K562 (cell line): ENCODE measurements at regions not wholly inside any gene's neighbourhood (a gene's known extent, or its start where the extent isn't known, plus 50 kb on each side); places are given as distances from the start of the nearest gene placed in this dataset.

Experiments used
- ATAC-seq: fragments of 200-7000 bp; cut with Tn5 transposase; 3 replicates; pipeline ENCODE4 v1.9.1; 2020; ENCODE audit warnings: moderate library complexity
- BruUV-seq: library from RNA; stranded (reverse); fragments of 400-500 nt; replicated peaks from 2 replicates; lab custom pipeline; 2021; lab: Mats Ljungman, UMichigan
- CTCF ChIA-PET: fragments of 300-600 bp; formaldehyde crosslinking; extraction: SDS; loops from one replicate; lab custom pipeline; 2021; ENCODE audit warnings: low intra/inter-chr PET ratio; lab: Yijun Ruan, JAX
- POLR2A ChIA-PET: fragments of 300-600, 350-650 bp; sonication (Branson Sonifier 250); formaldehyde crosslinking; extraction: SDS; loops from one replicate; lab custom pipeline; 2021; ENCODE audit warnings: antibody characterized with exemption, inconsistent platforms; lab: Yijun Ruan, JAX
- DNase-seq, 4 experiments: peaks; one replicate each; pipeline versions ENCODE4 v3.0.0 to v3.0.0-alpha.2; 2011 to 2018; ENCODE audit warnings: low spot score in 3 of 4, mixed read lengths in 3 of 4; ENCODE audit errors: extremely low read depth in 1 of 4
- FAIRE-seq: peaks from 2 replicates; lab custom pipeline; 2011; peaks lifted over from hg19 to GRCh38; lab: Jason Lieb, UNC
- H2AFZ ChIP-seq: 2 replicates; pipeline ENCODE4 v1.6.0; 2011; ENCODE audit warnings: low read depth, low read length, control low read depth, inconsistent platforms
- H3K27ac ChIP-seq: fragments of 200-600 bp; 3 replicates; pipeline ENCODE4 v1.8.0; 2011; ENCODE audit warnings: low read depth, mild to moderate bottlenecking, control low read depth, inconsistent platforms, low read length, moderate library complexity, mixed read lengths; ENCODE audit errors: extremely low read depth
- H3K27me3 ChIP-seq, 2 experiments: fragments of 300-600 bp in 1 of 2; 2 replicates in 1 of 2; 3 replicates in 1 of 2; pipeline versions ENCODE4 v1.6.0 to v1.8.0; 2011; ENCODE audit warnings: inconsistent platforms in 2 of 2, low read length in 2 of 2, mild to moderate bottlenecking in 1 of 2, mixed read lengths in 1 of 2, moderate library complexity in 1 of 2; ENCODE audit not compliant: control insufficient read depth in 2 of 2, insufficient read depth in 2 of 2
- H3K36me3 ChIP-seq: fragments of 300-600 bp; 3 replicates; pipeline ENCODE4 v1.8.0; 2011; ENCODE audit warnings: mild to moderate bottlenecking, low read length, inconsistent platforms; ENCODE audit not compliant: control insufficient read depth, insufficient read depth
- H3K4me1 ChIP-seq, 2 experiments: fragments of 200-600 bp in 1 of 2; replicated peaks in 1 of 2; 2 replicates in 1 of 2; 3 replicates in 1 of 2; pipeline versions ENCODE4 v1.5.1 to v1.8.0; 2011; ENCODE audit warnings: inconsistent platforms in 2 of 2, low read length in 2 of 2, mild to moderate bottlenecking in 1 of 2, mixed read lengths in 1 of 2, moderate library complexity in 1 of 2; ENCODE audit not compliant: control insufficient read depth in 2 of 2, insufficient read depth in 2 of 2
- H3K4me2 ChIP-seq: 2 replicates; pipeline ENCODE4 v1.6.1; 2011; ENCODE audit warnings: low read length, control low read depth, inconsistent platforms, mixed read lengths; ENCODE audit not compliant: insufficient read depth
- H3K4me3 ChIP-seq: fragments of 200-600 bp; sonication (generic), shearing (Covaris generic); 2 replicates; pipeline ENCODE4 v1.5.1; 2016; ENCODE audit warnings: control low read depth, inconsistent platforms
- H3K79me2 ChIP-seq: fragments of 200-600 bp; 3 replicates; pipeline ENCODE4 v1.8.0; 2011; ENCODE audit warnings: low read length, inconsistent platforms; ENCODE audit not compliant: control insufficient read depth, insufficient read depth
- H3K9ac ChIP-seq, 2 experiments: 2 replicates each; pipeline versions ENCODE4 v1.6.0 to v1.6.1; 2011; ENCODE audit warnings: low read depth in 2 of 2, low read length in 2 of 2, control low read depth in 1 of 2, inconsistent platforms in 1 of 2, mild to moderate bottlenecking in 1 of 2, mixed read lengths in 1 of 2; ENCODE audit not compliant: insufficient read depth in 1 of 2
- H3K9me1 ChIP-seq: one replicate; pipeline ENCODE4 v1.6.0; 2011; ENCODE audit warnings: inconsistent platforms, mild to moderate bottlenecking, low read length, moderate library complexity; ENCODE audit not compliant: control insufficient read depth, insufficient read depth
- H3K9me3 ChIP-seq: replicated peaks from 2 replicates; pipeline ENCODE4 v1.5.1; 2011; ENCODE audit warnings: low read depth, low read length, inconsistent platforms; ENCODE audit not compliant: control insufficient read depth, insufficient read depth
- H4K20me1 ChIP-seq: replicated peaks from 2 replicates; pipeline ENCODE4 v1.6.1; 2011; ENCODE audit warnings: low read length, inconsistent platforms, mixed read lengths; ENCODE audit not compliant: control insufficient read depth, insufficient read depth
- ATF7 ChIP-seq: fragments of 450-650 bp; IDR thresholded peaks from 2 replicates; pipeline ENCODE4 v1.7.1; 2014; ENCODE audit warnings: mild to moderate bottlenecking, moderate library complexity
- CSDE1 ChIP-seq, 2 experiments: fragments of 450-650 bp; IDR thresholded peaks; 2 replicates each; pipeline ENCODE4 v1.6.1; 2016; ENCODE audit warnings: mild to moderate bottlenecking in 1 of 2
- DIDO1 ChIP-seq: fragments of 450-650 bp; IDR thresholded peaks from 2 replicates; pipeline ENCODE4 v1.6.1; 2016; ENCODE audit warnings: low read depth, missing biosample characterization, missing genetic modification characterization
- NEUROD1 ChIP-seq: fragments of 150-350 bp; IDR thresholded peaks from 2 replicates; pipeline ENCODE4 v1.6.1; 2014; ENCODE audit warnings: borderline replicate concordance, low read length, low read depth; ENCODE audit not compliant: partially characterized antibody
- NONO ChIP-seq, 2 experiments: fragments of 200-400 bp in 1 of 2; fragments of 450-650 bp in 1 of 2; formaldehyde crosslinking in 1 of 2; IDR thresholded peaks; 2 replicates each; pipeline ENCODE4 v1.6.1; 2017; ENCODE audit warnings: low read depth in 2 of 2, mild to moderate bottlenecking in 2 of 2, moderate library complexity in 2 of 2, low read length in 1 of 2
- SP1 ChIP-seq: sonication (generic); formaldehyde crosslinking; IDR thresholded peaks from 2 replicates; pipeline ENCODE4 v1.8.1; 2022; ENCODE audit warnings: mild to moderate bottlenecking, missing genetic modification reagents
- SRSF9 ChIP-seq: fragments of 200-400 bp; formaldehyde crosslinking; IDR thresholded peaks from 2 replicates; pipeline ENCODE4 v1.6.1; 2017; ENCODE audit warnings: low read depth, low read length, borderline replicate concordance
- WGBS: fragments of 100-300 bp; shearing (Covaris generic); methylation state at CpG from one replicate; pipeline ENCODE4 v1.1.6; 2016; ENCODE audit warnings: low coverage, mixed read lengths; ENCODE audit not compliant: insufficient coverage; ENCODE audit errors: missing lambda C conversion rate; 5-methylcytosine and 5-hydroxymethylcytosine counted together
- in situ Hi-C: fragments of 300-500 bp; cut with MboI; formaldehyde crosslinking; loops from 4 replicates; pipeline ENCODE4 v1.15.0; 2018; ENCODE audit warnings: inconsistent platforms, mixed read lengths
- intact Hi-C: fragments of 100-400 bp; cut with micrococcal nuclease; formaldehyde crosslinking; loops from 2 replicates; pipeline ENCODE4 v1.14.2; 2022
- TF ChIP-seq, protein P1 (sequence below): fragments of 250-450 bp; sonication (Bioruptor Pico); IDR thresholded peaks from 2 replicates; pipeline ENCODE4 v1.4.0; 2020; ENCODE audit warnings: mild to moderate bottlenecking, moderate library complexity
- TF ChIP-seq, protein P2 (sequence below), 2 experiments: IDR thresholded peaks; 2 replicates each; pipeline ENCODE4 v1.6.1; 2011; ENCODE audit warnings: borderline replicate concordance in 1 of 2, control low read depth in 1 of 2, low read depth in 1 of 2, low read length in 1 of 2, mild to moderate bottlenecking in 1 of 2, mixed read lengths in 1 of 2, moderate library complexity in 1 of 2; ENCODE audit not compliant: insufficient read depth in 1 of 2, insufficient read length in 1 of 2, poor library complexity in 1 of 2, severe bottlenecking in 1 of 2; ENCODE audit errors: extremely low read depth in 1 of 2
- TF ChIP-seq, protein P3 (sequence below): fragments of 250-450 bp; sonication (Bioruptor Pico); IDR thresholded peaks from 2 replicates; pipeline ENCODE4 v1.5.0; 2020; ENCODE audit warnings: mild to moderate bottlenecking, borderline replicate concordance
- TF ChIP-seq, protein P4 (sequence below): fragments of 450-650 bp; conservative IDR thresholded peaks from 2 replicates; pipeline ENCODE4 v1.6.1; 2016; ENCODE audit warnings: missing genetic modification characterization, low read depth, mild to moderate bottlenecking, missing compliant biosample characterization, moderate library complexity

DNA sequence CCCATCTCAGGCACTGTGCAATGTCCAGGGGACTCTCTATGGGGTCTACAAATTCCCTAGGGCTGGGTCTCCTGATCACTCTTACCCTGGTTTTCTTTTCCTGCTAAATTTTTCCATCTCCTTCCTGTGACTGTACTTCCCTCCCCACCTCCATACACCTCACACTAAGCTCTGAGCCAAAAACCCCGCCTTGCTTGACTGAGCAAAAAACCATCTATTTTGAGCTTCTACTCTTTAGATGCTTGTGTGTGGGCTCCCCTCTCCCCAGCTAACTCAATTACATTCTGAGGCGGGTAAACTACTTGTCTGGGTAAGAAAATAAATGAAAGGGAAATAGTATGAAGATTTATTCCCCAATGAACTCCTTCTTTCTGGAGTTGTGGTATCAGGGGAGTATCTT is 187.9 kb downstream of the PTPRU start (continued):
- TF ChIP-seq, protein P1, sequence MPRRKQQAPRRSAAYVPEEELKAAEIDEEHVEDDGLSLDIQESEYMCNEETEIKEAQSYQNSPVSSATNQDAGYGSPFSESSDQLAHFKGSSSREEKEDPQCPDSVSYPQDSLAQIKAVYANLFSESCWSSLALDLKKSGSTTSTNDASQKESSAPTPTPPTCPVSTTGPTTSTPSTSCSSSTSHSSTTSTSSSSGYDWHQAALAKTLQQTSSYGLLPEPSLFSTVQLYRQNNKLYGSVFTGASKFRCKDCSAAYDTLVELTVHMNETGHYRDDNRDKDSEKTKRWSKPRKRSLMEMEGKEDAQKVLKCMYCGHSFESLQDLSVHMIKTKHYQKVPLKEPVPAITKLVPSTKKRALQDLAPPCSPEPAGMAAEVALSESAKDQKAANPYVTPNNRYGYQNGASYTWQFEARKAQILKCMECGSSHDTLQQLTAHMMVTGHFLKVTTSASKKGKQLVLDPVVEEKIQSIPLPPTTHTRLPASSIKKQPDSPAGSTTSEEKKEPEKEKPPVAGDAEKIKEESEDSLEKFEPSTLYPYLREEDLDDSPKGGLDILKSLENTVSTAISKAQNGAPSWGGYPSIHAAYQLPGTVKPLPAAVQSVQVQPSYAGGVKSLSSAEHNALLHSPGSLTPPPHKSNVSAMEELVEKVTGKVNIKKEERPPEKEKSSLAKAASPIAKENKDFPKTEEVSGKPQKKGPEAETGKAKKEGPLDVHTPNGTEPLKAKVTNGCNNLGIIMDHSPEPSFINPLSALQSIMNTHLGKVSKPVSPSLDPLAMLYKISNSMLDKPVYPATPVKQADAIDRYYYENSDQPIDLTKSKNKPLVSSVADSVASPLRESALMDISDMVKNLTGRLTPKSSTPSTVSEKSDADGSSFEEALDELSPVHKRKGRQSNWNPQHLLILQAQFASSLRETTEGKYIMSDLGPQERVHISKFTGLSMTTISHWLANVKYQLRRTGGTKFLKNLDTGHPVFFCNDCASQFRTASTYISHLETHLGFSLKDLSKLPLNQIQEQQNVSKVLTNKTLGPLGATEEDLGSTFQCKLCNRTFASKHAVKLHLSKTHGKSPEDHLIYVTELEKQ, result no peak

DNA sequence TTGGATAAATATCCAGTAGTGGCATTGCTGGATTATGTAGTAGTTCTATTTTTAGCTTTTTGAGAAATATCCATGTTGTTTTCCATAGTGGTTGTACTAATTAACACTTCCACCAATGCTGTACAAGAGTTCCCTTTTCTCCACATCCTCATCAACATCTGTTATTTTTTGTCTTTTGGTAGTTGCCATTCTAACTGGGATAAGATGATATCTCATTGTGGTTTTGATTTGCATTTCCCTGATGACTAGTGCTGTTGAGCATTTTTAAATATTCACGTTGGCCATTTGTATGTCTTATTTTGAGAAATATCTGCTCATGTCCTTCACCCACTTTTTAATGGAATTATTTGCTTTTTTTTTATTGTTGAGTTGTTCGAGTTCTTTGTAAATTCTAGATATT is 183.9 kb downstream of the PTPRU start:
- no peak overlapping the region for H3K4me3 ChIP-seq
- intact Hi-C loops (no loop called here), in situ Hi-C loops (no loop called here)
- no peaks in the 10 kb centered on the region for H3K9me1 ChIP-seq
- ATAC-seq, result no peak
- no peak overlapping the region for H3K27ac ChIP-seq
- no peaks in the 10 kb centered on the region for H3K9me3 ChIP-seq
- no peaks in the 10 kb centered on the region for H3K79me2 ChIP-seq
- no peak overlapping the region for H2AFZ ChIP-seq
- CTCF ChIA-PET, result no interaction called here
- no peak for FAIRE-seq
- no peak overlapping the region for H3K9ac ChIP-seq
- no peak overlapping the region for H3K4me2 ChIP-seq
- WGBS, result 0% methylated on average over 2 of the region's 2 CpGs
- no peaks in the 10 kb centered on the region for H3K36me3 ChIP-seq
- no peak for DNase-seq
- H3K4me1 ChIP-seq, result no peaks in the 10 kb centered on the region
- H4K20me1 ChIP-seq, result peaks cover 1% of the 10 kb centered on the region; the same call in 1 of the 2 replicates
- POLR2A ChIA-PET, result no interaction called here
- BruUV-seq, result no TSS peak
- H3K27me3 ChIP-seq, result peaks cover 0 to 18% of the 10 kb centered on the region in 2 experiments; a peak in 2 of 5 replicates
- TF ChIP-seq CSDE1 (IDR thresholded peaks at IDR 0.05) (no peak), NONO (IDR thresholded peaks at IDR 0.05; ENCODE audit: low read depth in 2 of 2, low read length in 1 of 2) (no peak), NEUROD1 (no peak), ATF7 (no peak), SP1 (no peak), DIDO1 (no peak), SRSF9 (no peak)
- TF ChIP-seq, protein P2, sequence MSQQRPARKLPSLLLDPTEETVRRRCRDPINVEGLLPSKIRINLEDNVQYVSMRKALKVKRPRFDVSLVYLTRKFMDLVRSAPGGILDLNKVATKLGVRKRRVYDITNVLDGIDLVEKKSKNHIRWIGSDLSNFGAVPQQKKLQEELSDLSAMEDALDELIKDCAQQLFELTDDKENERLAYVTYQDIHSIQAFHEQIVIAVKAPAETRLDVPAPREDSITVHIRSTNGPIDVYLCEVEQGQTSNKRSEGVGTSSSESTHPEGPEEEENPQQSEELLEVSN (IDR thresholded peaks at IDR 0.05; ENCODE audit: borderline replicate concordance in 1 of 2, extremely low read depth in 1 of 2, insufficient read depth in 1 of 2, insufficient read length in 1 of 2, low read depth in 1 of 2, low read length in 1 of 2, poor library complexity in 1 of 2, severe bottlenecking in 1 of 2), result no peak
- TF ChIP-seq, protein P3, sequence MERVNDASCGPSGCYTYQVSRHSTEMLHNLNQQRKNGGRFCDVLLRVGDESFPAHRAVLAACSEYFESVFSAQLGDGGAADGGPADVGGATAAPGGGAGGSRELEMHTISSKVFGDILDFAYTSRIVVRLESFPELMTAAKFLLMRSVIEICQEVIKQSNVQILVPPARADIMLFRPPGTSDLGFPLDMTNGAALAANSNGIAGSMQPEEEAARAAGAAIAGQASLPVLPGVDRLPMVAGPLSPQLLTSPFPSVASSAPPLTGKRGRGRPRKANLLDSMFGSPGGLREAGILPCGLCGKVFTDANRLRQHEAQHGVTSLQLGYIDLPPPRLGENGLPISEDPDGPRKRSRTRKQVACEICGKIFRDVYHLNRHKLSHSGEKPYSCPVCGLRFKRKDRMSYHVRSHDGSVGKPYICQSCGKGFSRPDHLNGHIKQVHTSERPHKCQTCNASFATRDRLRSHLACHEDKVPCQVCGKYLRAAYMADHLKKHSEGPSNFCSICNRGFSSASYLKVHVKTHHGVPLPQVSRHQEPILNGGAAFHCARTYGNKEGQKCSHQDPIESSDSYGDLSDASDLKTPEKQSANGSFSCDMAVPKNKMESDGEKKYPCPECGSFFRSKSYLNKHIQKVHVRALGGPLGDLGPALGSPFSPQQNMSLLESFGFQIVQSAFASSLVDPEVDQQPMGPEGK, result no peak
- TF ChIP-seq, protein P4, sequence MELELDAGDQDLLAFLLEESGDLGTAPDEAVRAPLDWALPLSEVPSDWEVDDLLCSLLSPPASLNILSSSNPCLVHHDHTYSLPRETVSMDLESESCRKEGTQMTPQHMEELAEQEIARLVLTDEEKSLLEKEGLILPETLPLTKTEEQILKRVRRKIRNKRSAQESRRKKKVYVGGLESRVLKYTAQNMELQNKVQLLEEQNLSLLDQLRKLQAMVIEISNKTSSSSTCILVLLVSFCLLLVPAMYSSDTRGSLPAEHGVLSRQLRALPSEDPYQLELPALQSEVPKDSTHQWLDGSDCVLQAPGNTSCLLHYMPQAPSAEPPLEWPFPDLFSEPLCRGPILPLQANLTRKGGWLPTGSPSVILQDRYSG (tag), result no peak
